GM04503 (cell line): ENCODE measurements at regions not wholly inside any gene's neighbourhood (a gene's known extent, or its start where the extent isn't known, plus 50 kb on each side); places are given as distances from the start of the nearest gene placed in this dataset.
A peak's percentile ranks its signal among the peaks of the same experiment; 100 is the strongest.
"Not testable (repeated sequence)": the region's sequence is repeated elsewhere in the genome, so short reads cannot be mapped to it uniquely, and the experiment has no call there.

Experiments used
- DNase-seq: peaks from one replicate; pipeline ENCODE4 v3.0.0-alpha.2; 2012; ENCODE audit warnings: low read depth

- no peak for DNase-seq
Measured at GRCh38 chr7:106376026-106376799, 91.4 kb upstream of the NAMPT start.

GRCh38 chr7:106375499-106375898 is 90.7 kb upstream of the NAMPT start:
- DNase-seq = no peak

- no peak for DNase-seq
Measured at GRCh38 chr7:106374437-106374836, 89.7 kb upstream of the NAMPT start.

- no peak for DNase-seq
Measured at GRCh38 chr7:106372595-106373318, 88.0 kb upstream of the NAMPT start.

GRCh38 chr7:106372126-106372525 is 87.3 kb upstream of the NAMPT start:
- no peak for DNase-seq

- DNase-seq = no peak
Measured at GRCh38 chr7:106371629-106372028, 86.8 kb upstream of the NAMPT start.

GRCh38 chr7:106370542-106370941 is 85.8 kb upstream of the NAMPT start:
- no peak for DNase-seq

- no peak for DNase-seq
Measured at GRCh38 chr7:106369816-106370215, 85.0 kb upstream of the NAMPT start.

GRCh38 chr7:106369352-106369751 is 84.6 kb upstream of the NAMPT start:
- DNase-seq = peak; percentile 25

- no peak for DNase-seq
Measured at GRCh38 chr7:106367664-106368063, 82.9 kb upstream of the NAMPT start.

GRCh38 chr7:106367018-106367420 is 82.2 kb upstream of the NAMPT start:
- DNase-seq = no peak

- DNase-seq = no peak
Measured at GRCh38 chr7:106365252-106366005, 80.6 kb upstream of the NAMPT start.

GRCh38 chr7:106362507-106362906 is 77.7 kb upstream of the NAMPT start:
- DNase-seq = not testable (repeated sequence)

- DNase-seq = no peak
Measured at GRCh38 chr7:106358103-106358663, 73.4 kb upstream of the NAMPT start.

GRCh38 chr7:106357675-106358074 is 72.9 kb upstream of the NAMPT start:
- DNase-seq = no peak

- no peak for DNase-seq
Measured at GRCh38 chr7:106354822-106355221, 70.0 kb upstream of the NAMPT start.

GRCh38 chr7:106353944-106354343 is 69.2 kb upstream of the NAMPT start:
- DNase-seq = no peak

GRCh38 chr7:106348231-106348630 is 63.4 kb upstream of the NAMPT start:
- no peak for DNase-seq

GRCh38 chr7:106347229-106347833 is 62.5 kb upstream of the NAMPT start:
- DNase-seq = no peak

- peak; percentile 87 for DNase-seq
Measured at GRCh38 chr7:106346678-106347217, 62.0 kb upstream of the NAMPT start.

- DNase-seq = no peak
Measured at GRCh38 chr7:106346167-106346677, 61.4 kb upstream of the NAMPT start.
